WI38 (cell line): ENCODE measurements at regions not wholly inside any gene's neighbourhood (a gene's known extent, or its start where the extent isn't known, plus 50 kb on each side); places are given as distances from the start of the nearest gene placed in this dataset.

ENCODE experiments used
- H3K4me3 ChIP-seq: 2 replicates; pipeline ENCODE4 v1.5.1; 2011; ENCODE audit warnings: low read depth, mild to moderate bottlenecking, control low read depth, low read length
- TF ChIP-seq, protein P1 (sequence below): IDR thresholded peaks from 2 replicates; pipeline ENCODE4 v1.5.1; 2012; ENCODE audit warnings: low read depth, mild to moderate bottlenecking, control low read depth, low read length

DNA sequence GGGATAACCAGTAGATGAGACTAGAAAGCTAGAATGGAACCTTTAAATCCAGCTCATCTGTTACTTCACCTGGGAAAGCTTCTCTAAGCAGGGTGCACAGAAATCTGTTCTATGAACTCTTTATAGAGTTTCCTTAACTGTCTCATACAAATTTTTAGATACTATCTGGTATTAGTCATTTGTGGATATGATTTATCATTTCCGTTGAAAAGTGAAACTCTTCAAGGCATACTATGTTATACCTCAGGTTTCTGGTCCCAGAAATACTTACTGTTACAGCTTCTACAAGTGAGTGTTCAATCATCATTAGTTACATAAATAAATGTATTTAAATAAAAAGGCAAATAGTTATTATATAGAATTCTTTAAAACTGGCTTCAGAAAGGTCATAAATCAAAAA, 298.3 kb upstream of the AGA start:
- TF ChIP-seq, protein P1, sequence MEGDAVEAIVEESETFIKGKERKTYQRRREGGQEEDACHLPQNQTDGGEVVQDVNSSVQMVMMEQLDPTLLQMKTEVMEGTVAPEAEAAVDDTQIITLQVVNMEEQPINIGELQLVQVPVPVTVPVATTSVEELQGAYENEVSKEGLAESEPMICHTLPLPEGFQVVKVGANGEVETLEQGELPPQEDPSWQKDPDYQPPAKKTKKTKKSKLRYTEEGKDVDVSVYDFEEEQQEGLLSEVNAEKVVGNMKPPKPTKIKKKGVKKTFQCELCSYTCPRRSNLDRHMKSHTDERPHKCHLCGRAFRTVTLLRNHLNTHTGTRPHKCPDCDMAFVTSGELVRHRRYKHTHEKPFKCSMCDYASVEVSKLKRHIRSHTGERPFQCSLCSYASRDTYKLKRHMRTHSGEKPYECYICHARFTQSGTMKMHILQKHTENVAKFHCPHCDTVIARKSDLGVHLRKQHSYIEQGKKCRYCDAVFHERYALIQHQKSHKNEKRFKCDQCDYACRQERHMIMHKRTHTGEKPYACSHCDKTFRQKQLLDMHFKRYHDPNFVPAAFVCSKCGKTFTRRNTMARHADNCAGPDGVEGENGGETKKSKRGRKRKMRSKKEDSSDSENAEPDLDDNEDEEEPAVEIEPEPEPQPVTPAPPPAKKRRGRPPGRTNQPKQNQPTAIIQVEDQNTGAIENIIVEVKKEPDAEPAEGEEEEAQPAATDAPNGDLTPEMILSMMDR = no peak
- no peak overlapping the region for H3K4me3 ChIP-seq

- H3K4me3 ChIP-seq = no peak overlapping the region
- TF ChIP-seq, protein P1 = no peak
Measured at GRCh38 chr4:177759729-177760128, 317.5 kb upstream of the AGA start.

- TF ChIP-seq, protein P1 = no peak
- no peak overlapping the region for H3K4me3 ChIP-seq
Measured at GRCh38 chr4:177761692-177762091, 319.5 kb upstream of the AGA start.

DNA sequence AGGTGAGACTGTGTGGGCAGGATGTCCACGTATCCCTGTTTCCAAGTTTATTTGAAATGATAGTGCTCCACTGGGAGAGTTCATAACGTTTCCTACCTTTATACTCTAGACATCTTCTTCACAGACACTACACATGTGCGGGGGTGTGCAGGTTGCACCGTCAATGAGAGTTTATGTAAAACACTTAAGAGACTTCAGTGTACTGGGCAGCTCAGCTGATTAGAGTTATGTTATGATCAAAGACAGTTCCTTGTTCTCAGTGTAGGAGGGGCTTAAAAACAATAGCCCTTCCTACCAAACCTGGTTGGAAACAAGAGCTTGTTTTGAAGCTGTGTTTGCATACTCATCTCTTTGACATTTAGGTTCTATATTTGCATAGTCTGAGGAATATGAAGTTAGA, 326.9 kb upstream of the AGA start:
- no peak overlapping the region for H3K4me3 ChIP-seq
- TF ChIP-seq, protein P1 = no peak

DNA sequence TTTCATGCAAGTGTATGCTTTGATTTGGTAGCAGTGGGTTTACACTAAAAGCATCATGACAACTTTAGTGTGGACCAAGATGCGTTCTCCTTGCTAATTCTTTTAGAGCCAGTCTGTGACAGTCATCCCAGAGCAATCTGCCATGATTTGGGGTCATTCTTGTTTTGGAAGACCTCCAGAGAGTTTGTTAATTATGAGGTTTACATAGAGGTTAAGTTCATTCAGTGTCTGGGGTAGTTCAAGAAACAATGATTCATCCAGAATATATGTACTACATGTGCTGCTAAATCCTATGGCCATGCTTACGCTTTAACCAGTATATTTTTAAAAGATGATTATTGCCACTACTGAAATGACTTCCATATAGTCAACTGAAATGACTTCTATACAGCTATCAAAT, 328.5 kb upstream of the AGA start:
- no peak overlapping the region for H3K4me3 ChIP-seq
- TF ChIP-seq, protein P1 = no peak

DNA sequence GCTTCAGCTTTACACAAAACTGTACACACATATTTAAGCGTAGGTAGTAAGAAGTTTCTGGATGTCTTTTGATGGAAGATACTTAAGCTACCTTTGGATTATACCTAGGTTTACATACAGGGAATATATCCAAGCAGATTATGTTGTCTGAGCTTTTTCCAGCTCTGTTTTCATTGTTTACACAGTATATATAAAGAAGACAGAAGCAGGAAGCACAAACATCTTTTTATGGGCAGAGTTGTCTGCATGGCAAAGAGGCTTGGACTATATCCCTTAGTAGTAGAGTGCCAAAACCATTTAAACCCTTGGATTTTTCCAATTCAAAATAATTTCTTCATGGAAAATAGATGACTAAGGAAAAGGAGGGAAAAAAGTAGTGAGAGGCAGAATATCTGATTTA, 329.4 kb upstream of the AGA start:
- no peak overlapping the region for H3K4me3 ChIP-seq
- TF ChIP-seq, protein P1 = no peak

GRCh38 chr4:177778623-177779022, 336.4 kb upstream of the AGA start:
- TF ChIP-seq, protein P1 = no peak
- no peak overlapping the region for H3K4me3 ChIP-seq
